ENCODE measurements at regions not wholly inside any gene's neighbourhood (a gene's known extent, or its start where the extent isn't known, plus 50 kb on each side); places are given as distances from the start of the nearest gene placed in this dataset.

DNA sequence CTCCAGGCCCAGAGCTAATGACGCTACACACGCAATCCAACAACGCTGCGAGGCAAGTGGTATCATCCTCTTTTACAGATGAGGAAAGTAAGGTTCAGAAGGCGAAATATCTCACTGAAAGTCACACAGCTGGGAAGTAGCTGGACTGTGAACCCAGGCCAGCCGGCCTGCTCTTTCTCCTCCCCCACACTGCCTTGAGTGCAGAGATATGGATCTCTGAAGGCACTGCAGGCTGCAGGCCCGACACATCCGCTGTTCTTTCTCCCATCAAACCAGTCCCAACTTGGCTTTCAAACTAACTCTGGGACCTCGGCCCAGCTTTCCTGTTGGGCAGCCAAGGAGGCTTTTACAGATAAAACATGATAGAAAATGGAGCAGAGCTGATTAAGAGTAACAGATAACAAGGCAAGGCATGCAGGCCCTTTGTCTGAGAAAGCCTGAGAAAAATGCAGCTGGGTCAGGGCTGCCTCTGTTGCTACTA lies 64.0 kb upstream of the PTPRJ start:
- TF ChIP-seq, protein P1, sequence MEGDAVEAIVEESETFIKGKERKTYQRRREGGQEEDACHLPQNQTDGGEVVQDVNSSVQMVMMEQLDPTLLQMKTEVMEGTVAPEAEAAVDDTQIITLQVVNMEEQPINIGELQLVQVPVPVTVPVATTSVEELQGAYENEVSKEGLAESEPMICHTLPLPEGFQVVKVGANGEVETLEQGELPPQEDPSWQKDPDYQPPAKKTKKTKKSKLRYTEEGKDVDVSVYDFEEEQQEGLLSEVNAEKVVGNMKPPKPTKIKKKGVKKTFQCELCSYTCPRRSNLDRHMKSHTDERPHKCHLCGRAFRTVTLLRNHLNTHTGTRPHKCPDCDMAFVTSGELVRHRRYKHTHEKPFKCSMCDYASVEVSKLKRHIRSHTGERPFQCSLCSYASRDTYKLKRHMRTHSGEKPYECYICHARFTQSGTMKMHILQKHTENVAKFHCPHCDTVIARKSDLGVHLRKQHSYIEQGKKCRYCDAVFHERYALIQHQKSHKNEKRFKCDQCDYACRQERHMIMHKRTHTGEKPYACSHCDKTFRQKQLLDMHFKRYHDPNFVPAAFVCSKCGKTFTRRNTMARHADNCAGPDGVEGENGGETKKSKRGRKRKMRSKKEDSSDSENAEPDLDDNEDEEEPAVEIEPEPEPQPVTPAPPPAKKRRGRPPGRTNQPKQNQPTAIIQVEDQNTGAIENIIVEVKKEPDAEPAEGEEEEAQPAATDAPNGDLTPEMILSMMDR (IDR thresholded peaks at IDR 0.05; ENCODE audit: low read depth, low read length, poor library complexity, severe bottlenecking) = no peak
- TF ChIP-seq EZH2phosphoT487 (IDR thresholded peaks at IDR 0.05; ENCODE audit: borderline replicate concordance, low read length) = no peak
